GM10266 (cell line): ENCODE measurements at regions not wholly inside any gene's neighbourhood (a gene's known extent, or its start where the extent isn't known, plus 50 kb on each side); places are given as distances from the start of the nearest gene placed in this dataset.

Experiments used
- DNase-seq: peaks from one replicate; pipeline ENCODE4 v3.0.0; 2012; ENCODE audit errors: extremely low spot score
- TF ChIP-seq, protein P1 (sequence below): IDR thresholded peaks from 2 replicates; pipeline ENCODE4 v1.5.1; 2012; ENCODE audit warnings: mild to moderate bottlenecking, low read depth; ENCODE audit not compliant: control insufficient read depth, insufficient read depth; ENCODE audit errors: missing control alignments

DNA sequence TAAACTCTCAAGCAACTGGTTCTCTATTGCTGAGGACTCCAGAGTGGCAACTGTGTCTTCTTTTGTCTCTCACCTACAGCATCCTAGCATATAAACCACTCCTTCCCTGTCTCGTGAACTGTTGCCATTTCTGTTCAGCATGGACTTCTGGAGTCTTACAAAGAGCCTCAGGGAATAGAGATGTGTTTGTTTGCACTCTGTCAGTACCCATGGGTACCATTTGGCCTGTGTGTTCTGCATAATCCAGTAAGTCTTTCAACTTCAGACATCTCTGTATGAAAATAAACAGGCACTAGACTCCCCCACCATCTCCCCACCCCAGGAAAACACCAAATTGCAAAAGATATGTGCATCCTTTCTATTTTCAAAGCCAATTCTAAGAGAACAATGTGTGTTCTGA lies 1351.6 kb upstream of the PABPC4L start:
- no peak for DNase-seq
- TF ChIP-seq, protein P1, sequence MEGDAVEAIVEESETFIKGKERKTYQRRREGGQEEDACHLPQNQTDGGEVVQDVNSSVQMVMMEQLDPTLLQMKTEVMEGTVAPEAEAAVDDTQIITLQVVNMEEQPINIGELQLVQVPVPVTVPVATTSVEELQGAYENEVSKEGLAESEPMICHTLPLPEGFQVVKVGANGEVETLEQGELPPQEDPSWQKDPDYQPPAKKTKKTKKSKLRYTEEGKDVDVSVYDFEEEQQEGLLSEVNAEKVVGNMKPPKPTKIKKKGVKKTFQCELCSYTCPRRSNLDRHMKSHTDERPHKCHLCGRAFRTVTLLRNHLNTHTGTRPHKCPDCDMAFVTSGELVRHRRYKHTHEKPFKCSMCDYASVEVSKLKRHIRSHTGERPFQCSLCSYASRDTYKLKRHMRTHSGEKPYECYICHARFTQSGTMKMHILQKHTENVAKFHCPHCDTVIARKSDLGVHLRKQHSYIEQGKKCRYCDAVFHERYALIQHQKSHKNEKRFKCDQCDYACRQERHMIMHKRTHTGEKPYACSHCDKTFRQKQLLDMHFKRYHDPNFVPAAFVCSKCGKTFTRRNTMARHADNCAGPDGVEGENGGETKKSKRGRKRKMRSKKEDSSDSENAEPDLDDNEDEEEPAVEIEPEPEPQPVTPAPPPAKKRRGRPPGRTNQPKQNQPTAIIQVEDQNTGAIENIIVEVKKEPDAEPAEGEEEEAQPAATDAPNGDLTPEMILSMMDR = no peak

DNA sequence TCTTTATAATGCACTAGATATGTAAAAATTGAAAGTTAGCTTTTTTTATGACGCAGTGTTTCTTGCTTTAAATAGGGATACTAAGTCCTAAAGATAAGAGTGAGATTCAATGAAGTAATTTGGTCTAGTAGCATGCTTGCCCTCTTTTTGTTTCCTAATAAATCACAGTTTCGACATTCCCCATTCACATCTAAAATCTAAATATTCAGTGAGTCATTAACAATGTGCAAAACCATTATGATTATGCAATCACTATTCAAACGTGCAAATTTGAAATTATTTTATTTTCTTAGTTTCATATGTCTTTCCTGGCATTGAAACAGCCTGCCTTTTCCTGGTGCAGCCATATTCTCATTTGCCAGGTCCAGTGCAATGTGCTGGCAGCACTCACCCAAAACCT lies 1350.5 kb upstream of the PABPC4L start:
- TF ChIP-seq, protein P1 = no peak
- no peak for DNase-seq

DNA sequence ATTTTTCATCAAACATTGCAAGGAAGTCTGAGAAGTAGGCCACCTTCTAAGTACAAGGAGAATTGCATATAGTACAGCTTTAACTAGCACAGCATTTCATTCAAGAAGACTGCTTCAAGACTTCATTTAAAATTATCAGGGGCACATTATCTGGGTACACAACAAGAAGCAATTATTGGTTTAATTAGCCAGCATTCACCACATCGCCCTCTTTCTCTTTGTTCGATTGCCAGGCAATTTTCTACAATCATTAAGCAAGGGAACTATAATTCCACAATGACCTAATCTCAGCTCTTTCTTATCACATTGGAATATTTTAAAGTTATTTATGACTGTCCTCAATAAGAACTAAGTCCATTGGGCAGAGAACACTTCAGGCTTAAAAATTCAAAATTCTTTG lies 1347.1 kb upstream of the PABPC4L start:
- TF ChIP-seq, protein P1 = no peak
- no peak for DNase-seq

DNA sequence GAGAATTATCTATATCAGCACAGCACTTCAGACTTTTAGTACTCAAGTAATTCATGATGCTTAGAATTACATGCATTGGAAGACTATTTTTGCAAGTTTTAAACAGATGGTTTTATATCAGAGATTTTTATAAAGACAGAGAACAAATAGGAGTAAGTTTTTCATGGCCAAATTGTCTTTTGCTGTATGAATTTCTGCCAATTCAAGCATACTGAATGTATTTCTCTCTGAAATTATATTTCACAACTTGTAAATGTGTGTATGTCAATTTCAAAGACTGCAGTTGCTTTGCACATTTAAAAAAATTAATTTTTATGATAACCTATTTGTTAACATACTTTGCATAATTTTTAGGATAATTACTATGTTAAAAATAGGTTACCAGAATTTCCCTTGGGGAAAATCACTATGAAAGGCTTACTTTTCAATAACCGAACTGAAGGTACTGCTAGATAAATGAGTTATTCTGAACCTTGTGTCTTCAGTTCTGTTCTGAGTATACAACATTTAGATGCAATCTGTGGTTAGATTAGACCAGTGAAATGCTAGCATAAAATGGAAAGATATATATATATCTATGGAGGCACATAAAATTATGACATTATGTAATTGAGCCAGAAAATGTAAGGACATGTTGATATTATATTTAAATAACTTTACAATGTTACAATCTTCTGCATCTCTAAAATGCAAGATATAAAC lies 1344.2 kb upstream of the PABPC4L start:
- TF ChIP-seq, protein P1 = no peak
- DNase-seq = no peak

DNA sequence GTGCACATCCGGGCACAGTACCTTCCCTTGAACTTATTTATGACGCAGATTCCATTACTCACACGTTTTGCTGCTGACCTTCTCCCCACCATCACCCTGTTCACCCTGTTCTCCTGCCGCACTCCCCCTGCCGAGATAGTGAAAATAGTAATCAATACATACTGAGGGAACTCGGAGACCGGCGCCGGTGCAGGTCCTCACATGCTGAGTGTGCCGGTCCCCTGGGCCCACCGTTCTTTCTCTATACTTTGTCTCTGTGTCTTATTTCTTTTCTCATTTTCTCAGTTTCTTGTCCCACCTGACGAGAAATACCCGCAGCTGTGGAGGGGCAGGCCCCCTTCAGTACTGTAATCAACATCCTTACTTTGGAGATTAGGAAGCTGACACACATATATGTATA lies 1337.1 kb upstream of the PABPC4L start:
- TF ChIP-seq, protein P1 = no peak
- DNase-seq = no peak

DNA sequence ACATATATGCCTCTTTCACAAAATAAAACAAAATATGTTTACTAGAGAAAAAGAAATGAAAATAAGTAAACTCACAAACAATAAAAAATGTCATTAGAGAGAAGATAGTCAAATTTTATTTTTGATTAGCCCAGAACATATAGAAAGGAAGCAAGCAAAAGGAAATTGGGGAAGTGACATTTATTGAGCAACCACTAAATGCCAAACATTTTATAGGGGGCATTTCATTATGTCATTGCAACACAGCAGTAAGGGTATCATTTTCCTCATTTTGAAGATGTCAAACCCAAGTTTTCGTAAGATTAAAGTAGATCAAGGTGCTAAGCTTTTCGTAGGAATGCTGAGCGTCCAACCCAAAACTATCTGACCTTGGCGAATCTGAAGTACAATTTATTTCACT lies 1331.5 kb upstream of the PABPC4L start:
- TF ChIP-seq, protein P1 = no peak
- no peak for DNase-seq

DNA sequence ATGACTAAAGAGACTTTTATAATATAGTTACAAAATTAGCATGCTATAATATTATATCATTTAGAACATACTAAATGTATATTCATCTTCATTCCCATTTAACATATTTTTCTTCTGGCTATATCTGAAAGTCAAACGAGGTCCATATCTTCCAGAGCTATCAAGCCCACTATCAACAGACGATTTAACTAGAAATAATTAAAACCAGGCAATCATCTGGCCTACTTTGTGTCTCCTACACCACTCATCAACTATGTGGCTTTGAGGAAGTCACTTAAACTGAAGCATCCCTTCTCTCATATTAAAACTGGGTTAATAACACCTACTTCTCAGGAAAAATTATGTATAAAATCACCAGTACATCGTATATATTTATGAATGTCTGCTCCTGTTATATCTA lies 1330.5 kb upstream of the PABPC4L start:
- TF ChIP-seq, protein P1 = no peak
- no peak for DNase-seq
